ENCODE measurements at regions not wholly inside any gene's neighbourhood (a gene's known extent, or its start where the extent isn't known, plus 50 kb on each side); places are given as distances from the start of the nearest gene placed in this dataset.
A peak's percentile ranks its signal among the peaks of the same experiment; 100 is the strongest.
"Not testable (repeated sequence)": the region's sequence is repeated elsewhere in the genome, so short reads cannot be mapped to it uniquely, and the experiment has no call there.

DNA sequence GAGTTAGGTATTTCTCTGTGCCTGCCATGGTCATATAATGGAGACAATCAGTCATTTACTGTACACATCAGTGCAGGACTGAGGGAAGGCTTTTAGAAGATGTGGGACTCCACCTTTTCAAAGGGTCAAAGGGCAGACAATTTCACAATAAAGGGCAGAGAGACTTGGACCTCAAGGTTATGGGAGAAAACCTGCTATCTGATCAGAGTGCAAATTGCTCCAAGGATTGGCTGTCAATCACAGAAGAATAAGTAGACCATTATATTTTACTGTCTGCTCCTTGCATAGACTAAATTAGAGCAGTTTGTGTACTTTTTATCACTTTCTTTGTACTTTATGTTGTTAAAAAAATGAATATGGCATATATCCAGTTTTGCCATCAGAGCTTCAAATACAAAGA, 314.9 kb upstream of the ATP11B start:
- DNase-seq: no peak

DNA sequence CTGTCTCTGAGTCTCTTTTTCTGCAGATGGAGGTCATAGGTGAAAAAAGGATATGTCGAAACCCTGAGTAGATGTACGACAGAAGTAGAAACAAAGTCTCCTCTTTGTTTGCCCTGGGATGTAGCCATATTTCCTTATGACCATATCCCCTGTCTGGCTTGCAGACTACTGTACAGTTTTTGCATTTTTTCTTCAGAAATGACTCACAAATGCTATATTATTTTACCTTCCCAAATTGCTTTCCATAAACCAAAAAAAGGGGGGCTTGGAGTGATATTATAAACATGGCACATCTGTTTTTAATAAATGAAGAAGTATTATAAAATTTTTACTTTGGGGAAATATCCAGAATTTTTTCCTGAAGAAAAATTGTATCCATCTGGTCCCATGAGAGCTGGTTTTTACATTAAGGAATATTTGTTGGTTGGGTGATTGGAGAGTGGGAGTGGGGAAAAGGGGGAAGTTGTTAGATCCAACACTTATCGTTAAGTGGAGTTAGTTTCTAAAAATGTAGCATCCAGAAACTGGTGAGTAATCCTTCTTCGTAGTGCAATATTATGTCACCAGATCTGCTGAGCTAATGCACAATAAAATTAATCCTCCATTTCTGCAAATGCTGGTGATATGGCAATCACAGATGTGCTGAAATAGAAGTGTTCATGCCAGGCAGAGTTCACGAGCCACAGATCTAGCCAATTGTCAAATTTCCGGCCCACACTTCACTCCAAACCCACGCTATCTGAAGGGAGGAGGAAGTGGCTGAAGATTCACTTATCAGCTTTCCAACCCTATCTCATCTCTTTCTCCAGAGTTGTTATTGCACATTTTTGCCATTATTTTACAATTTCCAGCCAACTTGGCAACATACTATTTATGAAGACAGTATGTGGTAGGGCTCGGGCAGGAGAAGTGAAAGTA, 313.6 kb upstream of the ATP11B start:
- no peak for DNase-seq

DNA sequence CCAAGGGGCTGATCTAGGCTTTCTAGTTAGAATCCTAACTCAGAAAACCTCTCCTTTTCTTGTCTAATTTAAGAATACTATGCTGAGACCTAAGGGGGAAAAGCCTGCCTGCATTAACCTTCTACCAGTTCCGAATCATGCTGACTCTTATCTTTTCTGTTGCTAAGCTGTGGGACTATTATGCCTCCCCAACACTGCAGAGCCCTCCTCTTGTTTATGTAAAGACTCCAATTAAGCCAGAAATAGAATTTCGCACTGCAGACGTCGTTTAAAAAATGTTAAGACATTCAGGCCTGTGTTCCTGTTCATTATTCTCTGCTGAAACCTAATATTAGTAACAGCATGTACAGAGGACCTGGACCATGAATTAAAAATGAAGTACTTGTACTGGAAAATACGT, 310.6 kb upstream of the ATP11B start:
- no peak for DNase-seq

DNA sequence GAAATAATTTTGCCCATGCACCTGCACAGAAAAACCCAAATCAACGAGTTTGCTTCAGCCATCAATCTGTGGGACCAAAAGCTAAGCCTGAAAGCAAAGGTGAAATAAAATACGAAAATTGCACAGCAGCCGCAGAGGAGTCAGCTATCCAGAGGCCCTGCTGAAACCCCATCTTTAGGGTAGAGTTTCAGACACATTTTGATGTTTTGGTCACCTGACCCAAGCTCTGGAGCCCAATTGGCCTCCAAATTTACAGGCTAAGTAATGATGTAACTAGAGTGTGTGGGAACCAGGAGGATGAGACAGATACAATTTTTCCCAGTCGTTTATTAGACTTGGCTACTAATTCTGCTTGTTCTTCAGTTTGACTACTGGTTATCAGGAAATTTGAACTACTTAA, 308.6 kb upstream of the ATP11B start:
- no peak for DNase-seq

DNA sequence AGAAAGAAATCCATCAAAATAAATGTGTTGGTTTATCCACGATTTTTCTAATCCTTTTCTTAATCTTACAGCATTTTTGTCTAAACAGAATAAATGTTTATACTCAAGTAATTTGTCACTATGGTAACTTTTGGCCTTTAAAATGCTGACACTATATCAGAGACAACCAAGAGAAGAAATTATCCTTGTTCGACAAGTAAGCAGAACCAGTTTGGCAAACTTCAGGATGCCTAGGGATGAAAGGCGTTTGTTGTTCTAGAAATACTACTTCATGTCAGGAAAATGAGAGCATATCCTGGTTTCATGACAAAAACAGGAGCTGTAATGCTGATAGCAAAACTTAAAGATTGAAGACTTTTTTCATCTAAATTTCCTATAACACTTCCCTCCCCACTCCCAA, 308.0 kb upstream of the ATP11B start:
- DNase-seq: no peak

DNA sequence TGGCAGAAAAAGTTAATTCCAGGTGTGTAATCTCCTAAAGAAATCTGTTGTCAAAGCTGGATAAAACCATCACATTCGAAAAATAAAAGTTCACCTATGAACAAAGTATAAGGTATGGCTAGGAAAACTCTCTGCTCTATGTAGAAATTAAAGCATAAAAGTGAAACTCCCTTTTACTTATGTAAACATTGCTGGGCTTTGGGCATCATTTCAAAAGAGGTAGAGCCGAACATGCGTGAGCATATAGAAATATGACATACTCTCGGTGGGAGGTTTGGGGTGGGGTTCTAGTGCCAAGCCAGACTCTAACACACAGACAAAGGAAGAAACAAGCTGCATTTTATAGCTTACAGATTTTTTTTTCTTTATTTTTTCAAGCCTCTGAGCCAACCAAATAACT, 306.8 kb upstream of the ATP11B start:
- DNase-seq: no peak

DNA sequence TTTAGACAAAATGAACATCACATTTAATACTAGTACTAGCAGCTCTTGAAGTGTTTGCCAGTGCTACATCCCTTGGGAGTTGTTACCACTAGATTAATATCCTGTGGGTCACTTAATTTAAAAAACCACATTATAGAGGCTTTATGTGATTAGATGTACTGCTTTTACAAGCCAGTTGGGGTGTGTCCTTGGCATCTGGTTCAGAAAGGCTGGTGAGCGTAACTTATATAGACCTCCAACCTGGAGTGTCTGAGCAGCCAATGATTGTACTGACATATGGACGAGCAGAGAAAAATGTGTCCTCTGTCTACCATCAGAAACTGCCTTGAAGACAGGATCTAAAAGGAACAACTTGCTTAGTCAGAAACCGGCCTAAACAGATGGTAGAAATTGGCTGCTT, 306.2 kb upstream of the ATP11B start:
- DNase-seq: no peak

DNA sequence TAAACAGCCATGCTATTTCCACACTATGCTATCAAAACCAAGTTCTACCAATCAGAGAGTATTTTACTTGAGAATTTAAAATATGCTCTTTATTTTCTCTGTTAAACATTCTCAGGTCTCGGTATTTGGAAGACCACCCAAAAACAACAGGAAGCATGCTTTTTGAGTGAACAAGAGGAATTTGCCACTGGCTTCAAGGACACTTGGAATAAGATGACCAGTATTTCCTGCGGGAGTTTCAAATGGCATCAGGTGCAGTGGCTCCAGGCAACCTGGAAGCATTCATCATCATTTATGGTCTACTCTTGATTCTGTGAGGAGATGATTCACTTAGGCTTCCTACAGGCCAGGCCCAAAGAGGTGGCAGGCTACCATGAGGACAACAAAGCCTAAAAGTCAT, 305.7 kb upstream of the ATP11B start:
- DNase-seq: no peak

DNA sequence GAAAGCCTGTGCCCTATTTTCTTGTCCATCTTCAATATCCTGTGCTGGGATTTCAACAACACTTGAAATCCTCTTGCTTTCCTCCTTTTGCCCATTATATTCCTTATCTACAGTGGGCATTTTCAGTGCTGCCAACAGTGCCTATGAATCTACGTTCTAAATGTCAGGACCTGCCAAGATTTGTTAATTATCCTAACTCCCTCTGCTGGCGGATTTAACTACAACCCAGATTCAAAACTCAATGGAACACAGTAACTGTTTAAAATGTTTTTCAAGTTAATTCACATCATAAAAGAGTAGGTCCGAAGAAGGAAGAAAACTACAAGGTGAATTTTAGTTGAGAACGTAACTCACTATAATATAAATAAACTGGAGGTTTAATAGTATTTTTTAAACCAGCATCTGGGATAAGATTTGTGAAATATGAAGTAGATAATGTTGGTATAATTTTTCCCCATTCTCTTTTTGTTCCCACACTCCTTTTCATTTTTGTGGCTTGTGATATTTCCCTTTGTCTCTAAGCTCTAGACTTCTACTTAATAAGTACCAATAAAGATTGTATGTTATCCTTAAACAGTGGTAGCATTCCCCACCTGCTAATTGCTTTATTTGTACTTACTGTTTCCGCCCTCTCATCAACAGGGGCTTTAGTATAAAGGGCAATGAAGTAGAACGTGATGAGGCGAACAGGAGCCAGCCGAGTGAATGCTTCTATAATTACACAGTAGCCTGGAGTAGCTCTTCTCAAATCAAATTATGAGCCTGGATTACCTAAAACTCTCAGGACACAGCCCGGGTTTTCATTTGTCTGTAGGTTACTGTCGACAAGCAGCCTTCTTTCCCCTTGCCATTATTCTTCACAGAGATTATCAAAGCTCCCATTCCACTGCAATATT, 302.5 kb upstream of the ATP11B start:
- peak; percentile 35 for DNase-seq

DNA sequence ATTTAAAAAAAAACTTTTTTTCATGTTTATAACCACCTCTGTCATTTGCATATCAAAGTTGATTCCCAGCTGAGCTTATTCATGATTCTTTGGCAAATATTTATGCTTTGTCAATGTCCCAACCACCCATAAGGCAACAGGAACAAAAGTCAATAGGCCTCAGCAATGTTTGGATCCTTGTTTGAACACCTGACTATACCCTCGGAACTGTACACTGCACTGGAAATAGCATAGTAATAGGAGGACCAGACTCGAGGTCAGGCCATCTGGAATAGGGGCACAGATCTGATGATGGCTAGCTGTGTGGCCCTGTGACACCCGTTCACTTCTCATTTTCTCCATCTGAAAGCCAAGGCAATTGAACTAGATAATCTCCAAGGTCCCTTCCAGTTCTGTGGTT, 301.7 kb upstream of the ATP11B start:
- DNase-seq: no peak

DNA sequence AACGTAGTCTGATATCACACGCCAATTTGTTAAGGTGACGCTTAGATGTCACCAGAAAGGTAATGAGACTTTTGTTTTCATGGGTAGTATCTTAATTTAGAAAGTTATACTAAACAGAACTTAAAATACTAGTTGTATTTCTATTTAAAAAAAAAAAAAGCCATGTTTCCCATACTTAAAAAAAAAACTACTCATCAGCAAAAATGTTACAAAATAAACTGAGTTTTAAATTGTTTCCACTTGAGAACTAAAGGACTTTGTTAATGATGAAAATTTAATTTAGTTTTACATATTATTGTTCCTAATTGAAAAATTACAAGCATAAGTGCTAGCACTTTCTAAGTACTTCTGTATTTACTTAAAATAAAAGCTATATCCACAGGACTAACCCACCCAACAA, 300.8 kb upstream of the ATP11B start:
- DNase-seq: no peak

DNA sequence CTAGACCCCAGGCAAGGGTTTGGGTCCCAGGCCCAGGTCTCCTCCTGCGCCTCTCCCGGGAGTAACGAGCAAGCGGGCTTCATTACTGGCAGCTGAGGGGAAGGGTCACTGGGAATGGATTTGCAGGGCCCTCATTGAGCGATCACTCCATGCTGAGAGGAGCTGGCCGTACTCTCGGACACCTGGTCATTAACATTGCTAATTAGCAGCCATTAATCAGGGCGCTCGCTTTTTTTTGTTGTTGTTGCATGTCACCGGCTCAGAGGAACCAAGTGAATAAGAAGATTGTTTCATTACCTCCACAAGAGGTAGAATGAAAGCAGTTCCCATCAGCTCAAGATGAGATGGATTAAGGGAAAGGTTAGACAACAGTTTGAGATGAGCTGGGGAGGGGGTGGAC, 293.0 kb upstream of the ATP11B start:
- DNase-seq: no peak

DNA sequence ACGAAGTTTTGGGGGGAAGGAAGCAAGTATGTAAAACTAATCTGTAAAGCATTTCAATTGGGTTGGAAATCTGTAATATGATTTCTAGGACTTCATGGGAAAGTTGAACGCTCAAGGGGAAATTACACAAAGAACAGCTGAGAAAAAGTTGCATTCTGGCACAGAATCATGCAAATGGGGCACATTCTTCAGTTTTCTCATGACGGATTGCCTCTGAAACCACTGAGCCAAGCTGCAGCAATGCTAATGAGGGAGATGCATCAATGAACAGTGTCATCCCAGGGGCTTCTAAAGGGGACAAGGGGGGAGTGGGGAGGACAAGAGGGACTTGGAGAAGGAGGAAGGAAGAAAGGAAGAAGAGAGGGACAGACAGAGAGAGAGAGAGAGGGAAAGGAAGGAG, 291.4 kb upstream of the ATP11B start:
- DNase-seq: no peak

DNA sequence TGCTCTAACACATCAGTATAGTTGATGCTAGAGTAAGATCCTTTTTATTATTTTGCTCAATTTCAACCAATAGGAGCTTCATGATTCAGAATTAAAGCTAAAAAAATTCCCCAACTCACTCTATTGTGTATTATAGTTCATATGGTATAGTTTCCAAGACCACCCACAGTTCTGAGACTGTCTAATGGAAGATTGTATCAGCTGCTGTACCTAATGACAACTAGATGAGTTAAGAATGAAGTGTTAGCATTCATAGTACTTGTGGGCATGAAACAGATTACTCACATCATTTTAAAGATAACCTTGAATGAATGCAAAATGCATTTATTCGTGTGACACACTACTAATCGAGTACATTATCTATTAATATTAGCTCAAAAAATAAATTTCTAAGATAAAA, 289.9 kb upstream of the ATP11B start:
- DNase-seq: no peak

DNA sequence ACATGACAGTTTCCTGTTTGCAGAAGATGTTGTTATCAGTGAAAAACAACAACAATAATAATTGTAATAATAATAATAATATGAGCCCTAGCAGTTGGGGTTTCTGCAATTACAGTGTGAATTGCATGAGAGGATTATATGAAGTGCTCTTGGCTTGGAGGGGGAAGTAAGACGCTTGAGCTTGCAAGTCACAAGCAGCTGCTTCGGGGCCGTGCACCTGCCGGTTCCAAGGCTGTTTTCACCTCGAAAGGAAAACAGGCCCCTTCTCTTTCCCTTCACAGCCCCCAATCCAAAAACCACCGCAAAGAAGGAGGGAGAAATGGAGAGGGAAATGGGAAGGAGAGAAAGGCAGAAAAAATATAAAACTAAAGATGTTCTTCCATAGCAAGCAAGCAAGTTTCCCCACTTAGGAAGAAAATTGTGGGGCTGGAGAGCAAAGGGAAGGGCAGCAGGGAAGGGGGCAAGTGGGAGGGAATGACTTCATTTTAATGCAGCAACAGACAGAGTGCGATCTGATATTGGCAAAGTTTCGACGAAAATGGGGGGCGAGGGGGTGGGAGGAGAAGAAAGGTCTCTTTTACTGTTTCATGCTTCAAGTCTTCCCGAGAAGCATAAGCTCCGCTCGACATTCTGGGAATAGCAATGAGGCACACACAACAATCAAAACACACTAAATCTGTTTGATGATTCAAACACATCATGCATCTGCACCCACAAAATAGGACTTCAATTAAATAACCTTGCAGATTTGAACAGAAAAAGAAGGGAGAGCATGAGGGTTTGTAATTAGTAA, 284.2 kb upstream of the ATP11B start:
- DNase-seq: no peak

DNA sequence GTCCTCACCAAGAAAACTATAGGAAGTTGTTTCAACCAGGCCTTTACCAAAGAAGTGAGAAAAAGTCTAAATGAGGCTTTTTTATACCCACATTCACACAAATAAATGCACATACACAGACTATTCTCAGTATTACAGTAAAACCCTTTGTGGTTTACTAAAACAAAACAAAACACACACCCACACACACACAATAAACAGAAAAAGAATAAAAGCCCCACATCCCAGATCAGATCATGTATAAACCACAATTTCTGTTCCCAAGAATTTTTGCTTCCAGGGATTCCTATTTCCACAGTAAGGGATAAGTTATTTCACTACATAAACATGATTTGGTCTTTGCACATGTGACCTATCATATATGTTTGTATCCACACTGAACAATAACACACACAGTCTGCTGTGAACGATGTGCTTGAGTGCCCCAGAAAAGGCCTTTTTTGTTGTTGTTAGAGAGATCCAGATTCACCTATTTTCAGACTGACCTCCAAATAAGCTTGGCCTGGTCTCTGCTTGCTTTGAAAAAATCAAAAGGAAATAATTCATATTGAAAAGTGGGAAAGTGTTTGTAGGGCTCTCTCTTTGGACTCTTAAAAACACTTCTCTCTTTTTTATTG, 283.4 kb upstream of the ATP11B start:
- no peak for DNase-seq

DNA sequence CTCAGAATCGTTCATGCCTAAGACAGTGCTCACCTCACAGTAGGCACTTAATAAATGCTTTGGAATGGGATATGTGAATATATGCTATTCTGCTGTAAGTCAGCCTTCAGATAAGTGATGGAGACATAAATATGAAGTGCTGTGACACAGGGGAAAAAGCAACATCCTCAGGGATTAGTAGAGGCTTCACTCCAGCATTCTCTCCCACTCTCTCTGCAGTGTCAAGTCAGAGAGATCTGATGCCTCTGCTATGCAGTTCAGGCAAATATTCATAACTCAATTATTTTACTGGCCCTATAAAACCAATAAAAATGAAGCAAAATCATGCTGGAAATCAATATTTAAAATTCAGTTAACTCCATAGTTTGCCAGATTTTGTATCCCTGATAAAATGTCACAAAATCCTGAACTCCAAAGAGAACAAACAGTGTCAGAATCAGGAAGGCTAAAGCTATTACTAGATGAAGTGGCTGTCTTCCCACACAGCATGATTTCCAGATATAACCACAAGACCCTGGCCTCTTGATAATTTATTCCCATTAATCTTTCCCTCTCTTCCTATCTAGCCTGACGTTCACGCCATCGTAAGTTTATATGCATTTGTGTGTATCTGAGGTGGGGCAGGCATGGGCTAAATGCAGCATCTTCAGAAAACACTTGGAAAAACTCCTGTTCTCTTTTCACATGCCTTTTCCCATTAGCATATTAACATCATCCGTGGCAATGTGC, 278.9 kb upstream of the ATP11B start:
- DNase-seq: no peak

DNA sequence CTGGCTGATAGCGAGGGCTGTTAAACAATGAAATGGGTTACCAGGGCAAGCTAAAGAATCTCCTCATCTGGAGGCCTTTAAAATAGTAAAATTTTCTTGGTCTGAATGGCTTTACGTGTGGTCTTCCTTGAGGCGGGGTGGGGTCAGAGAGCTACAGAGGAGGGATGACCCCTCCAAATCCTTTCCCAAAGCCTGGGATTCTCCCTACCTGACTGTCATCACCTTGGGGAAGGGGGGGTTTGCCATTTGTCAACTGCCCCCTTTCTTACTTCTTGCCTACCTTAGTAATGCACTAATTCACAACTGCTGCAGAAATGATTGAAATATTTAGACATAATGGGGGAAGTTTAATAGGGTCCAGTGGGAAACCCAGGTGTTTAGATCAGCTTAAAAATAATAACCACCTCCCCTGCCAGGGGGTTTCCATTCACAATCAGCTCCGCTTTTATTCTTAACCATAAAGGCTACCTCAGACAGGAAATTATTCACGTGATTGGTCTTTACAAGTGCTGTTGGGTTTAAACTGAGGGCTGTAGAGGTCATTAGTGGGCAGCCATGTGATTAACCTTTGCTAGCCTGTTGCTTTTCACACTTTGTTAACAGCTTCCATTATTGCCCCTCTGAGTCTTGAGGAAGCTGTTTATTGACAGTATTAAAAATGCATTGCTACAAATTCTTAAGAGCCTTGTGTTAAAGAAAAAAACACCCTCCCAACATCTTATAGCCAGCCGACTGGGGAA, 276.5 kb upstream of the ATP11B start:
- DNase-seq: no peak

DNA sequence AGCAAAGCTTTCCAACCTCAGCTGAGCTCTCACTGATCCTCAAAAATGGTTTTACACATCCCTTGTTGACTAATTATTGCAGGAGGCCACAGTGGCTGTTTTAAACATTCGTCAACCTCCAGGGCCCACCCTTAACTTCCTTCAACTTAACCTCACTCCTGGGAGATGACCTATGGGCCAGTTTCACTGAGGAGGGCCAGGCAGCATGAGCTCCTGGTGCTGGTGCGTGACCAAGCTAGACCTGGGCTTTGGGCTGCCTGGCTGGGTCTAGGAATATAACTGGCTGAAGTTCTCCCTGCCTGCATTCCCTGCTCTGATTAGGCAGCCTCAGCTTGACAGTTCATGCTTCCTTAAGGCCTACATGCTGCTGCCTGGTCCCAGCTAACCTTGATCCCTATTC, 273.7 kb upstream of the ATP11B start:
- no peak for DNase-seq

DNA sequence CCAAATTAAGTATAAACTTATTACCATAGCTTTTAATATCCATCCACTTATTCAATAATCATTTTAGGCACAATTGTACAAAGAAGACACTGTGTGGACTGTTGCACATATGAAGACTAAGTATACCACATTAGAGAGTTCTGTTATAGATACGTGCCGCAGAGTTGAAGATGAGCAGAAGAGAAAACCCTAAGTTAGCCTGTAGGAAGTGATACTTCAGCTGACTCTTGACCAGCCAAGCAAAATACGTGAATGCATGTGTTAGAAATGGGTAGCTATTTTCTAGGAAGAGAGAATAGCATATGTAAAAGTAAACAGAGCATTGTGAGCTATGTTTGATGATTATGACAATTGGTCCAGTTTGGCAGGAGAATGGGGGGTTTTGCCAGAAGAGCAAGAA, 272.0 kb upstream of the ATP11B start:
- DNase-seq: no peak

DNA sequence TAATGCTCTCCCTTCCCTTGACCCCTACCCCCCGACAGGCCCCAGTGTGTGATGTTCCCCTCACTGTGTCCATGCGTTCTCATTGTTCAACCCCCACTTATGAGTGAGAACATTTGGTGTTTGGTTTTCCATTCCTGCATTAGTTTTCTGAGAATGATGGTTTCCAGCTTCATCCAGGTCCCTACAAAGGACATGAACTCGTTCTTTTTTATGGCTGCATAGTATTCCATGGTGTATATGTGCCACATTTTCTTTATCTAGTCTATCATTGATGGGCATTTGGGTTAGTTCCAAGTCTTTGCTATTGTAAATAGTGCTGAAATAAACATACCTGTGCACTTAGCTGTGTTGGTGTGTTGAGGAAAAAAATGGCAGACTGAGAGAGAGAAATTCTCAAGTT, 269.9 kb upstream of the ATP11B start:
- DNase-seq: not testable (repeated sequence)

Measured in dermis blood vessel endothelial cell (primary cell).